ENCODE measurements at regions not wholly inside any gene's neighbourhood (a gene's known extent, or its start where the extent isn't known, plus 50 kb on each side); places are given as distances from the start of the nearest gene placed in this dataset.
"Not testable (repeated sequence)": the region's sequence is repeated elsewhere in the genome, so short reads cannot be mapped to it uniquely, and the experiment has no call there.

DNA sequence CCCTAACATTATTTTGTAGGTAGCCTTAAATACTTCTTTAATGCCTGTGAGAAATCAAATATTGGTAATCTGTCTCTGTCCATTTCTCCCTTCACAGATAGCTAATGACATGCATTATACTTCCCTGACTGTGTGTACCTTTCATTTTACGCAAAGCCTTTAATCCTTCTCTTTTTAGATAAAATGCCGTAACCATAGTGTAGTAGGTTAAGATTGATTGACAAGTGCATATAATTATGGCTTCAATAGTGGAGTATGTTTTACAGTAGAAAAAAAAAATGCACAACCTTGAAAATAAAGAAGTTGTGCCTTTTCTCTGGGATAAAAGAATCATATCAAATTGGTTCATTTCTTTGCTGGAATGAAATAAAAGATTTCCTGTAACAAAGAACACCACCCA lies 559.6 kb upstream of the GRAMD2B start:
- no peak for DNase-seq (ENCODE audit: low spot score)

DNA sequence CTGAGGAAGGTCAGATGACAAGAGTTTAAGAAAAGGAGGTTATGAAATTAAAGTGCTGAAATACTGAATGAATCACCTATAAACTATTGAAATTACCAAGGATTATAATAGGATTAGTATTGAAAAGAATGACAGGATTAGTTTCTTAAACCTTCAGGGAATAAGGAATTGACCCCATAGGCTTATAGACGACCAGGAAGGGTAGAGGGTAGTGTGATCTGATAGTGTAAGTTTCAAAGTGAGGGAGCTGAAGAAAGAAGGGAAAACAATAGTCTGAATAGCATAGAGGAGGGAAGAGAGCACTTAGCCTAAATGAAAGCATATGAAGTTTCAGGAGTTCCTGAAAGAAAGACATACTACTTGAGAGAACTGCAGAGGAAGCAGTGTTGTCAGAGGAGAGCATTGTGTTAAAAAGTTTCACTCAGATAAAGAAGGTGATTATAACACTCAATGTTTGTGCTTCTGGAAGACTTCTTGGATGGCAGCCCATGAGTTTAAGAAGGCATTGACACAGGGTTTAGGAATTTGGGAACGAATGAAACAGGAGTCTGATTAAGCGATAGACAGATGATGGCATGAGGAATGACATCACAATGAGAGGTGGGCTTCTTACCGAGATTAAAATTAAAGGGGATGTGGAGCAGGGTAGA lies 557.9 kb upstream of the GRAMD2B start:
- no peak for DNase-seq (ENCODE audit: low spot score)

DNA sequence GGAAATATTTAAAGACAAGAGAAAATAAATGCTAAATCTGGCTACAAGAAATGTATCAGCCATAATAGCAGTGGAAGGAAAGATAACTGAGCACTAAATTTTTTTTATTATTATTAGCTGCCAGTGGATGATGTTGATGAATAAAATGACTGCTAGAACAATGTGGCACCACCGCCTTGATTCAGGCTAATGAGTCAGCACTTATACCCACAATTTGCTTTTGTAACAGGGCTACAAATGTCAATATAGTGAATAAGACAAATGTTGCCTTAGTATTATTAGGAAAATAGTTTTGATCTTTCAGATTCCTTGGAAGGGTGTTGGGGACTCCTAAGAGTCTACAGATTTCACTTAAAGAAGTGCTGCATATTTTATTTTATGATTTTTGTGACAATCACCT lies 555.2 kb upstream of the GRAMD2B start:
- DNase-seq (ENCODE audit: low spot score): no peak

DNA sequence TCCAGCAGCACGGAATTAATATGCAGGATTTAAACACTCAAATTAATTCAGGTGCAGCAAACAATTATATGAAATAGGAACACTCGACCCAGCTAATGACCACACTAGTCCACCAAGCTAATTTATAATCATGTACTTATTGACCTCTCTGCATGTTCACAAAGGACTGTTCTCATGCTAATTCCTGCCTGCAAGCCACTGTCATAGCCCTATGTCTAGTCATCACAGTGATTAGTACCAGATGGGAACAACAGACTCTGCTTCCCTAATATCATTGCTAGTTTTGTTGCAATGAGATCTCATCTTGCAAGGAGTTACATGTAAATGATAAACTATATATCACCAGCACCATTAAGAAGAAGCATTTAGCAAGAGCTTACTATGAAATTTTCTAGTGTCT lies 553.0 kb upstream of the GRAMD2B start:
- peak; percentile 11 for DNase-seq (ENCODE audit: low spot score)

DNA sequence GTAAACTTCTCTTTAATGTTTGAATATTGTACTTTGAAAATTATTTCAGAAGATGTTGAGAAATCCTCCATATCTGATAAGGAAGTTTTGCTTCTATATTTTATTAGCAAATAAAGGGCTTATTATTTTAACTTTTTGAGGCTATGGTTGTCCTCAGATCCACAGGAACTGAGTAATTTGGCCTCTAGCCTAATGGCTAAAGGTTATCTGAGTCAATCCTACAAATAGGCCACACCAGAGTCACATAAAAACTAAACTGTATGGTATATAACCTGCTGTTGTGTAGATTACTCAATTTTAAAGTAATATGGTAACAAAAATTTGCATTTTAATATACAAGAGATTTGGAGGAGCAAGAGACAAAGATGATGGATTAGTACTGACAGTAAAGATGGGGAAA lies 549.2 kb upstream of the GRAMD2B start:
- no peak for DNase-seq (ENCODE audit: low spot score)

DNA sequence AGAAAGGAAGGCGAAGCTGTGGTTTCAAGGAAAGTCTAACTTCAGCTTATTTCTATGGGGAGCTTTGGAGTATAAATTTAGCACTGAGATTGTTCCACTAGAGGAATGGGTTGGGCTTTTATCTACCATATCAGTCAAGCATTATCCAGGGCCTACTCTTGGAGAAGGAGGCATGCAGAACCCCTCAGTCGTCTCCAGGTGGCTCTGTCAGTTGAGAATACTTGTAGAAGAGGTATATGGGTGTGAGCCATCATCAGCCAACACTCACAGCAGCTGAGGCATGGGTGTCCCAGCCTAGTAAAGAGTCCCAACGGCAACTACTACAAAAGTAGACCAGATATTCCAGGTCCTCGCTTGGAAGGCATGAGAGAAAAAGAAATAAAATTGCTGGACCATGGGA lies 548.5 kb upstream of the GRAMD2B start:
- DNase-seq (ENCODE audit: low spot score): peak; percentile 7

DNA sequence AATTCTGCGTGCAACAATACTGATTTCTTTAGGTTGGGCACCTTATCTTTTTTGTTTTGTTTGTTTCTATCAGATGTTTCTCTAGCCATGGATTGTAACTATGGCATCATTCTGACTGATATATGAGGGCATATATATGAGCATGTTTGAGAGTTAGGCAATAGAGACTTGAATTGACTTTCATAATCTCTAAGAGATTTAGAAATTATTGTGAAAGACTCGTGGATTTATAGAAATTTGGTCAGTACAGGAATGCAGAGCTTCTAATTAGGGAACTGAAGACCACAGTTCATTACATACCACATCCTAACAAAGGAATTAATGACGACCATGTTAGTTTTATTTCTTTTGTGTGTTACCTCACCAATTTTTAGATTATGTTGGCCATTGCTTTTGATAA lies 546.0 kb upstream of the GRAMD2B start:
- no peak for DNase-seq (ENCODE audit: low spot score)

DNA sequence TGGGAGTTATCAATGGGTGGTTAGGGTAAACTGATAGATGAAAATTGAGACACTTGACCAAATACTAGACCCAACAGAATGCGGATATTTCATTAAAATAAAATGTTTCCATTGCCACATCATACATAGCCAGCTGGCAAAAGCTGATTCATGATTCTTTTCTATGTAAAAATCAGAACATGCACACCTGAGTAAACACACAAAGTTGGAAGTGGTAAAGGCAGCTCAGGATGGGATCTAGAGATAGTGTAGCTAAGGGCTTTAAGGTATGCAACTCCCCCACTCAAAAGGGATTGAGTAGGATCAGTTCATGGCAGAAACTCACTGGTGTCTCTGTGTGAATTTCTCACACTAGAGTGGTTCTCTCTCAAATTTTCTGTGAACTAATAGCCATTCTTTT lies 541.1 kb upstream of the GRAMD2B start:
- no peak for DNase-seq (ENCODE audit: low spot score)

DNA sequence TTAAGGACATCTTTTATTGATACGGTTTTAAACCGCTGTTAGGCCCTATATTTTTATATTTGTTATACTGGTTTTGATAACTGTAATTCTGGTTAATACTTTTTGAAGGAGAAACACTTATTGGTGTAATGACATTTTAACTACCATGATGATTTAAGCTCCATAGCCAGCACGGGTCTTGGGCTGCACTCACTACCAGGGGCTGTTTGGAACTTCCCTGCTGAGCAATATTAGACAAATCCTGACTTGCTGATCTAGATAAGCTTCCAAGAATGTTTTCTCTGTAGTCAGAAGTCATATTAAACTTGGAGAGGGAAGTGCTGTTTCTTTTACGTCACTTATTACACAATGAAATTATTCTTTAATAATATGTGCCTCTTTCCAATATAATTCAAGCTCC lies 540.0 kb upstream of the GRAMD2B start:
- DNase-seq (ENCODE audit: low spot score): no peak

DNA sequence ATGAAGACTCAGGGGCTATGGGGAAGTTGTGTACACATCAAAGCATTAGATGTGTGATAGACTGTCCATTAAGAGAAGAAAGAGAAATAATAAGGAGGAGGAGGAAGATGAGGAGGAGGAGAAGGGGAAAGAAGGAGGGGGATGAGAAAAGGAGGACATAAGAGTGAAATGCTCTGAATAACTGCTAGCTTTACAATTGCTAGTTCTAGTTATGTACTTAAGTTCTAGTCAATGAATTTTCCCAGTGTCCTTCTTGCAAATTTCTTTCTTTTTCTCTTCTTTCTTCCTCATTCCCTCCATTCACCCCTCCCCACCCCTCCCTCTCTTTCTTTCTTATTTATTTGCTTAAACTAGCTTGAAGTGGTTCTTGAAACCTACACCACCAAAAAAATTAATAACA lies 534.9 kb upstream of the GRAMD2B start:
- no peak for DNase-seq (ENCODE audit: low spot score)

DNA sequence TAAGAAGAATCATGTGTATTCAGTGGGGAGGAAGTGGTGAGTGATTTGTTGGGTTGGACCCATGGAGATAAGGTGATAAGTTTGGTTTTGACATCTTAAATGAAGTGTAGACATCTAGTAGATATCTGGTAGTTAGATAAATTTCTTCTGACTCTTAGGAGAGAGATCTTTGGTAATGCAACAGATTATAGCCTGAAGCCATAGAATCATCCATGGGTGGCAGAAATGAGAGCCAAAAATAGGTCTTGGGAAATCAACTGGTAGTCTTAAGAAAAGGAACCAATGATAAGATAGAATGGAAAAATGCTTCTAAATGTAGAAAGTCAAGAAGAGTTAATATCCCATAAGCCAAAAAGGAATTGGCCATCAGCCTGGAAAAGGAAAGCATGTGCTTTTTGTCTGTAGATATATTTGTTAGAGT lies 532.7 kb upstream of the GRAMD2B start:
- DNase-seq (ENCODE audit: low spot score): no peak

DNA sequence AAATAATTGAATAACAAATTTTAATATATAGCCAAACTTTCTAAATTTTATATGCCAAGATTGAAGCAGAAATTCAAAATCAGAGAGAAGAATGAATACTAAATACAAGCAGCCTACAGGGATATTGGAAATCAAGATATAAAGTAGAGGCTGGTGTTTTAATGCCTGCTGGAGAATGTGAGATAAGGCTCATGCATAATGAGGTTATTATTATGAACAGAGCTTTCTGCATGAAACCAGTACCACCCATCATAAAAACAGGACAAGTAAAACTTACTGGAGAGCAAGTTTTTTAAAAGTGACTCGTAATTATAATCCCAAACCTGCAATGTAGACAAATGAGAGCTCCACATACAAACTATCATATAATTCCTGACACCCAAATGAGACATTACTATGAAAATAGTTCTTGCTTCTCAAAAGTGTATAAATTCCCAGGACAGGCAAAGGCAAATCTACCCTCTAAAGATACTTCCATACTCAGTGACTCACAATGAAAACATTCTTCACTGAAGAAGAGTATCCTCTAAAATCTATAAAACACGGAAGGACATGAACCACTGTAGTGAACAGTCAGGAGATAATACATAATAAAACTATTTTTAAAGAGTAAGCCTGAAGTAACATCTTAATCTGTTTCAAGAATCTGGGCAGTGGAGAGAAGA lies 532.0 kb upstream of the GRAMD2B start:
- no peak for DNase-seq (ENCODE audit: low spot score)

DNA sequence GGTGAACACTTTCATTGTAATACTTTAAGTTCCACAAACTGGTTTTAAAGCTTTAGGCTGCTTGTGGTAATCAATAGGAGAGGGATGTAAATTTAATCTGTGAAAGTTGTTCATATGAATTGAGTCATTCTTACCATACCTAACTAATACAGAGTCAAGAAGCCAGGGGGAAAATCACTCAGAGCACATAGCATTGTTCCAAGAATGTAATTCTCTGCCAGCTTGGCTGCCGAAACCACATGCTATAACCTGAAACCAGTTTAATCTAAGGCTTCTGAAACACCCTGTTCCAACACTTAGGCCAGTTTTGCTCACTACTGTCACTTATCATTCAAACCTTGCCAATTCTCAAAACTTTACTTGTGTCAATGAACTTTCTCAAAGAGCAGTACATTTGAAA lies 528.8 kb upstream of the GRAMD2B start:
- DNase-seq (ENCODE audit: low spot score): no peak

DNA sequence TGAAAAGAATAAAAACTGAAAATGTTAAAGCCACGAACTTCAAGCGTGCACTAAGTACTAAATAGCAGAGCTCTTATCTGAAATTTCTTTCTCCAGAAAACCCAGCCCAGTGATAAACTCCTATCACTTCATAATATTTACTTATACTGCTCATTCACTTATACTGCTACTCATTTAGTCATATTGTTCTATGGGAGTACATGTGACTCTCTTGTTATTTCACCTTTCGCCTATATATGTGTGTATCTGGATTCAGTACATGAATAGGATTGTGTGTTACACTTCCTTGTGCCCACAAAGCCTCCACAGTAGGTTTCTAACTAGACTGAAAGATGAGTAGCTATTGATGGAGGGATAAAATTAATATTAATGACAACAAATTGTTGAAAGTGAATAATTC lies 526.8 kb upstream of the GRAMD2B start:
- DNase-seq (ENCODE audit: low spot score): no peak

DNA sequence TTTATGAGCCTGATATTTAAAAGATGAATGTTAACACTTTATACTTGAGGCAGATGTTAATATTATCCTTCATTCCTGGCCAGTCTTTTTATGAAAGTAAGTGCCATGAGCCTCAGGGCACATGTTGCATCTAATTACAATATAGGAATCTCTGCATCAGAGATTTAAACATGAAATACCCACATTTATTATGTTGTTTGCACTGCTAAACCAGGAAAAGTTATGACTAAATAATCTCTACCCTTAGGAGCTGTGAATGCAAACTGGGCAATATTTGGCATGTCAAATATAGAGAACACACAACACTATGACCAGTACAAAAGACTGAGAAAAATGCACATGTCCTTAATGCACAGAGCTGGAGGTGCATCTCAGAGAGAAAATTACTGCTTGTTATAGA lies 526.1 kb upstream of the GRAMD2B start:
- no peak for DNase-seq (ENCODE audit: low spot score)

DNA sequence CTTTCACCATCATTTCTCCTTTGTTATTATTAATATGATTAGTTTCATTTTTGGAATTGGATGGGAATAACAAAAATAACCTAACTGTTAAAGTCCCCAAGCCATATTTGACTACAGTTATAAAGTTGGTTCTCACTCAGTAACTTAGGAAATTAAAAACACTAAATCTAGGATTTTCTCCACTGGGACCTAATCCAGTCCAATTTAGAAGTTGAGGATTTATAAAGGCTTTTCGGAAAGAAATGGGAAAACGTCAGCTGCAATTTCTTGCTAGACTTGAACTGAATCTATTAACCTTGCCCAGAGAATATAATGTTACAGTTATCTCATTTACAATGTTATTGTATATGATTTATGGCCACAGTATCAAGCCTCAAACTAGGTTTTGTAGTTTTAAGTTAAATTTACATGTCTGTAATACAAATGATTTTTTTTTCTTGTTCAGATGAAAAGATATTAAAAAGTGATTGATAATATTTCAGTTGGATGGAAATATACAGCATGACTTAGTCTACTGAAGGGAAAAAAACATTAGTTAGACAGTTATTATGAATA lies 524.3 kb upstream of the GRAMD2B start:
- no peak for DNase-seq (ENCODE audit: low spot score)

DNA sequence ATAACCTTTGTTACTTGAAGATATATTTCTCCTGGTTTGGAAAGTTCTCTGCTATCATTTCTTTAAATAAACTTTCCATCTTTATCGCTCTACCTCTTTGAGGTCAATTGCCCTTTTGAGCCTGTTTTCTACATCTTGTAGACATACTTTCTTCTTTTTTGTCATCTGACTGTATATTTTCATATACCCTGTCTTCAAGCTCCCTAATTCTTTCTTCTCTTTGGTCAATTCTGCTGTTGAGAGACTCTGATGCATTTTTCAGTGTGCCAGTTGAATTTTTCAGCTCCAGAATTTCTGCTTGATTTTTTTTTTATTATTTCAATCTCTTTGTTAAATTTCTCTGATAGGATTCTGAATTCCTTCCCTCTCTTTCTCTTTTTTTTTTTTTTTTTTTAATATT lies 511.2 kb upstream of the GRAMD2B start:
- no peak for DNase-seq (ENCODE audit: low spot score)

DNA sequence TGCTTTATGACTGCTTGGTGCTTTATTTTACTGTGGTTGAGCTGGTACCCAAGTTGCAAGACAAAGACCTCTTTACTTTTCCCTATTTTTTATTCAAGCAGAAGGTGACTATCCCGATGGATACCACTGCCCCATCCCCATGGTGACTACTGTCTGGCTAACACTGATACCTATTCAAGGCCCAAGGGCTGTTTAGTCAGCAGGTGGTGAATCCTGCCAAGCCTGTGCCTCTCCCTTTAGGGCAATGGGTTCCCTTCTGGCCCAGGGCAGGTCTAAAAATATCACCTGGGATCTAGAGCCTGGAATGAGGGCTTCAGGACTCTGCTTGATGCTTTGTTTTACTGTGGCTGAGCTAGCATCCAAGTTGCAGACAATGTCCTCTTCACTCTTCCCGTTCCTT lies 510.0 kb upstream of the GRAMD2B start:
- no peak for DNase-seq (ENCODE audit: low spot score)

DNA sequence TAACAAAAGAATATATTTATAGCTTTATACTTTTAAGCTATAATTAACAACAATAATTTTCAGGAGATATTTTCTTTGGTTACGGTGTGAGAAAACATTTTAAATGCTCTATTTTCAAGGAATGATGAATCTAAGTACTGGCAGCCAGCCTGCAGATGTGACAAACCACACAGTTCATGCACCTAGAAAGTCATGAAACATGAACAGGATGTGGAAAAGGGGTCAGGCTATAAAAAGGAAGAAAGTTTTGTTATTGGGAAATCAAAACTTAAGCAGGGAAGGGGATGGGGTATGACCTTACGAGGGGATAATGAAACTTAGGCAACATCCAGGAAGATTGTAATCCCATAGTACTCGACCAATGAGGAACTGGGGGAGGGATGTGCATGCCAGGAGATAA lies 508.7 kb upstream of the GRAMD2B start:
- DNase-seq (ENCODE audit: low spot score): no peak

DNA sequence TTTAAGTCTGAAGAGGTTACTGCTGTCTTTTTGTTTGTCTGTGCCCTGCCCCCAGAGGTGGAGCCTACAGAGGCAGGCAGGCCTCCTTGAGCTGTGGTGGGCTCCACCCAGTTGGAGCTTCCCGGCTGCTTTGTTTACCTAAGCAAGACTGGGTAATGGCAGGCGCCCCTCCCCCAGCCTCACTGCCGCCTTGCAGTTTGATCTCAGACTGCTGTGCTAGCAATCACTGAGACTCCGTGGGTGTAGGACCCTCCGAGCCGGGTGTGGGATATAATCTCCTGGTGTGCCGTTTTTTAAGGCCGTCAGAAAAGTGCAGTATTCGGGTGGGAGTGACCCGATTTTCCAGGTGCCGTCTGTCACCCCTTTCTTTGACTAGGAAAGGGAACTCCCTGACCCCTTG lies 499.3 kb upstream of the GRAMD2B start:
- not testable (repeated sequence) for DNase-seq (ENCODE audit: low spot score)

DNA sequence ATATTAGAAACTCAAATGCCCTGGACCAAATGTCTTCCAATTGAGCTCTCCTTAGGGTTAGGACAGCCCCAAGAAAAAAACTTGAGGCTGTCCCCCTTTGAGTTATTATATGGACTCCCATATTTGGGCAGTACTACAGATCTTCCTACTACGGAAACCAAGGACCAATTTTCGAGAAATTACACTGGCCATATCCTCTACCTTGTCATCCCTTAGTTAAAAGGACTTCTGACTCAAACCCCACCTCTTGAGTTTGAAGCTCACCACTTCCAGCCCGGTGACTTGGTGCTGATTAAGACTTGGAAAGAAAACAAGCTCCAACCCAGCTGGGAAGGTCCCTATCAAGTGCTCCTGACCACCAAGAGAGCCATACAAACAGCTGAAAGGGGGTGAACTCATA lies 497.0 kb upstream of the GRAMD2B start:
- DNase-seq (ENCODE audit: low spot score): no peak

DNA sequence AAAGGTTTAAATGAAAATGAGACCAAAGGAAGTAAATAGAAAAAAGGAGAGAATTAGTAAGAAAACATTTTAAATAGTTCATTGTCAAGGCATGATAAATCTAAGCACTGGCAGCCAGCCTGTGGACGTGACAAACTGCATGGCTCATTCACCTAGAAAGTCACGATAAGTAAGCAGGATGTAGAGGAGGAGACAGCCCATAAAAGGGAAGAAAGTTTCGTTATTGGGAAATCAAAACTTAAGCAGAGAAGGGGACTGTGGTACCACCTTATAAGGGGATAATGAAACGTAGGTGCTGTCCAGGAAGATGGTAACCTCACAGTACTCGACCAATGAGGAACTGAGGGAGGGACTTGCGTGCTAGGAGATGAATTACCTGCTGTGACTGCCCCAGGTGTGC lies 494.5 kb upstream of the GRAMD2B start:
- peak; percentile 6 for DNase-seq (ENCODE audit: low spot score)

DNA sequence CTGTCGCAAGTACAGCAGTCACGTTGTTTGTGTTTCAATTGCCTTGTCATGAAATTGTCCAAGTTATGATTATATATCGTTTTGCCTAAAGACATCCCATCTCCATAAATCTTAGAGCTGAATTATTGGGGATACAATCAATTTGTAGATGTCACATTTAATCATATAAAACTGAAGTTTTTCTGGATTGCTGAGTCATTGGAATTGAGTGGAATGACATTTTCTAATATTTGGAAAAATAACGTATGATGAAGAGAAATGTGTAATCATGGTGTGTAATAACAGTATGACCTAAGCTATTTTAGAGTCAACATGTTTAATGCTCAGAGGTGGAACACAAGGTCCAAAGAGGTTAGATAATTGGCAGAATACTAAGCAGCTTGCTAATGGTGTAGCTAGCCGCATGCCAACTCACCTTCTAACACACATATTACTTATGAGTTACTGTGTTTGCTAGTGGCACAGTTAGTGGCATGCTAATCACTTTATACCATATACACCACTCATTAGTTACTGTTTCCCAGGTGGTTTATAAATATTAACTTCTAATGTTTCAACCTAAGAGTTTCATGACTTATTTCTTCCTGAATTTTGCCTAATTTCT lies 473.1 kb upstream of the GRAMD2B start:
- DNase-seq (ENCODE audit: low spot score): no peak

DNA sequence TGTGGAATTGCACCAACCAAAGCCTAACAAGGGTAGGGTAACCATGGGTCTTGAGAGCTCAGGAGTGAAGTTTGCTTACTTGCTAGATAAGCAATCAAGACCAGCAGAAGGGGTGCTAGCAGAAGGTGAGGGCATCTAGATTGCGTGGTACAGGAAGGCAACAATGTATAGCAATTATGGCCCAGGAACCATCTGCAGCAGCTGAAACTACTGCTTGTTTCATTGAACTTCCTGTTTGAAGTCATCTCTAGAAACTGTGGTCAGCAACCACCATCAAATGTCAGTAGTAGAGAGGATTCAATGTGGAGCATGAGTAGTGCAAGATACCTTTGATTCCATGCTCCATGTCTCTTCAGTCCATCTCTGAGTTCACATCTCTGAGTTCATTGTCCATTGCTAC lies 462.1 kb upstream of the GRAMD2B start:
- no peak for DNase-seq (ENCODE audit: low spot score)
